ENCODE measurements at regions not wholly inside any gene's neighbourhood (a gene's known extent, or its start where the extent isn't known, plus 50 kb on each side); places are given as distances from the start of the nearest gene placed in this dataset.
A peak's percentile ranks its signal among the peaks of the same experiment; 100 is the strongest.

- DNase-seq (ENCODE audit: low read depth in 4 of 4, low spot score in 3 of 4): no peak
Measured at GRCh38 chr17:53996890-53997289, 174.2 kb downstream of the KIF2B start.

- DNase-seq (ENCODE audit: low read depth in 4 of 4, low spot score in 3 of 4): no peak
Measured at GRCh38 chr17:54007855-54008254, 185.1 kb downstream of the KIF2B start.

GRCh38 chr17:54009502-54009901, 186.8 kb downstream of the KIF2B start:
- no peak for DNase-seq (ENCODE audit: low read depth in 4 of 4, low spot score in 3 of 4)

DNA sequence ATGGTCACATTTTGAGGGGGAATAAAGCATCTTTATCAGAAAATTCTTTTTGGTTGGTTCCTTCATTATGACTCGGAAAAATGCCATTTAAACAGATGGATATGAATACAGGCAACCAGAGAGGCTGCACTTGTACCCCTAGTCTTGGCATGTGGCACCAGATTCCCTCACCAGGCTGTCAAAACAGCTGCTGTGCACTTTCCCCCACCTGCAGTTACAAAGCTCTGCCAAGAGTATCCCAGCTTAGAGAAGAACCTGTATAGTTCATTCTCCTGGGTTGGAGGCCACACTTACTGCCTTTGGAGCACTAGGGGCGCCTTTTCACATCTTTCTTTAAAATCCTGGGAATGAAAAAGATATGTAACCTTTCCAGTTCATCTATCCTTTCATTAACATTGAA, 190.3 kb downstream of the KIF2B start:
- no peak for DNase-seq (ENCODE audit: low read depth in 4 of 4, low spot score in 3 of 4)

DNA sequence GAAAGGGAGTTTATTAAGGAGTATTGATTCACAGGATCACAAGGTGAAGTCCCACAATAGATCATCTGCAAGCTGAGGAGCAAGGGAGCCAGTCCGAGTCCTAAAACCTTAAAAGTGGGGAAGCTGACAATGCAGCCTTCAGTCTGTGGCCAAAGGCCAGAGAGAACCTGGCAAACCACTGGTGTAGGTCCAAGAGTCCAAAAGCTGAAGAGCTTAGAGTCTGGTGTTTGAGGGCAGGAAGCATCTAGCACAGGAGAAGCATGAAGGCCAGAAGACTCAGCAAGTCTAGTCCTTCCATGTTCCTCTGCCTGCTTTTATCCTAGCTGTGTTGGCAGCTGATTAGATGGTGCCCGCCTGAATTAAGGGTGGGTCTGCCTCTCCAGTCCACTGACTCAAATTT, 193.0 kb downstream of the KIF2B start:
- no peak for DNase-seq (ENCODE audit: low read depth in 4 of 4, low spot score in 3 of 4)

DNA sequence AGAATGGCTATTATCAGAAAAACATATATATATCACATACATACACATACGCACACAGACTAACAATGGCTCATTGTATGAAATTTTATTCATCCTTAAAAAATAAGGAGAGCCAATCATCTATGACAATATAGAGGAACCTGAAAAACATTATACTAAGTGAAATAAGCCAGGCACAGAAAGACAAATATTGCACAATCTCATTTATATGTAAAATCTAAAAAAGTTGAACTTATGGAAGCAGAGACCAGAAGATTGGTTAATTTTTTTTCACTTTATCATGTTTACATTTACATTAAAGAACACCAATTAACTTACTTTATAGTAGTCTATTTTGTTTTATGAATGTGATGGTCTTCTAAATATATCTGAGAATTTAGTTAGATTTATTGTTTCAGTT, 198.7 kb downstream of the KIF2B start:
- no peak for DNase-seq (ENCODE audit: low read depth in 4 of 4, low spot score in 3 of 4)

GRCh38 chr17:54028986-54029580, 206.4 kb downstream of the KIF2B start:
- no peak for DNase-seq (ENCODE audit: low read depth in 4 of 4, low spot score in 3 of 4)

DNA sequence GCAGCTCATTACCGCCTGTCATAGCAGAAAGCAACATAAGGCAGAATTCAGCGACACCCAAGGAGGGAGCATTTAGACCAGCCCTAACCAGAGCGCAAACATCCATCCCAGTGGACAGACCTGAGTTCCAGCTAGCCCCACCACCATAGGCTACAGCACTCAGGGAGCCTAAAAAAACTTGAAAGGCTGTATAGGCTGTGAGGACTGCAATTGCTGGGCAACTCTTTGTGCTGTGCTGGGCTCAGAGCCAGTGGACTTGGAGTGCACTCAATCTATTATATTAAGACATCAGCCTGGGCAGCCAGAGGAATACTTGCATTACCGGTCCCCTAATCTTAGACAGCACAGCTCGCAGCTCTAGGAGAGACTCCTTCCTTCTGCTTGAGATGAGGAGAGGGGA, 207.3 kb downstream of the KIF2B start:
- DNase-seq (ENCODE audit: low read depth in 4 of 4, low spot score in 3 of 4): no peak

DNA sequence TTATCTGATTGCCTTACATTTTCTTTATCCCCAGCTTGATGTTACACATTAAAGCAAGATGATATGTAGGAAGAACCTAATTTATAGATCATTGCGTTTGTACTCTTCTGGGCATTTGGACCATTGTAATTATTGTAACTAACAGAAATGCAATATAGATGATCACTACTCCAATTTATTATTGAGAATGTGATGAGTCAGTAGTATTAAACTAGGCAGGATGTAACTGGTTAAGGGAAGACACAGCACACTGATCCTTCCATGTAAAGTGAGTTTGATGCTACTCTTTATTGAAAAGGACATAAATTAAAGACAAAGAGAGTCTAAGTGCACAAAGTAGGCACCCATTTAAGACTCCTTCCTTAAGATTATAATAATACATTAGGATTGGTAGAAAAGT, 223.8 kb downstream of the KIF2B start:
- DNase-seq (ENCODE audit: low read depth in 4 of 4, low spot score in 3 of 4): no peak

- DNase-seq (ENCODE audit: low read depth in 4 of 4, low spot score in 3 of 4): no peak
Measured at GRCh38 chr17:54063639-54064038, 240.9 kb downstream of the KIF2B start.

GRCh38 chr17:54085020-54085419, 262.3 kb downstream of the KIF2B start:
- DNase-seq (ENCODE audit: low read depth in 4 of 4, low spot score in 3 of 4): no peak

- no peak for DNase-seq (ENCODE audit: low read depth in 4 of 4, low spot score in 3 of 4)
Measured at GRCh38 chr17:54085934-54086333, 263.2 kb downstream of the KIF2B start.

GRCh38 chr17:54096216-54096615, 273.5 kb downstream of the KIF2B start:
- DNase-seq (ENCODE audit: low read depth in 4 of 4, low spot score in 3 of 4): no peak

- DNase-seq (ENCODE audit: low read depth in 4 of 4, low spot score in 3 of 4): no peak
Measured at GRCh38 chr17:54099221-54099620, 276.5 kb downstream of the KIF2B start.

DNA sequence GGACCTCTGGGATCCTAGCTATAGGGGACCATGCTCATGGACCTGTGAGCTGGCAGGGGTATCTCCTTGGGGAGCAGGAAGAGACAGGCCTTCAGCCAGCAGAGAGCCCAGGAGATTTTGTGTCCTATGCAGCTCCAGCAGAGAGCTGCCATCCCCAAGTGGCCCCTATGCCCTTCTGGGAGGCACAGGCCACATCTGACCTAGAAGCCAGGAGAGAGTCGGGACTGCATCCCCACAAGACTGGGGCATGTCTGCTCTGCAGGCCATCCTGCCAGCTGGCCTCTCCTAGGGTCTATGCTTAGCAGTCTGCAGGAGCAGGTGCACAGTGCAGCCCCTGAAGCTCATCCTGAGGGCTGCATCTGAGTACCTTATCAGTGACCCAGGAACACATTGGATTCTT, 279.5 kb downstream of the KIF2B start:
- DNase-seq (ENCODE audit: low read depth in 4 of 4, low spot score in 3 of 4): no peak

DNA sequence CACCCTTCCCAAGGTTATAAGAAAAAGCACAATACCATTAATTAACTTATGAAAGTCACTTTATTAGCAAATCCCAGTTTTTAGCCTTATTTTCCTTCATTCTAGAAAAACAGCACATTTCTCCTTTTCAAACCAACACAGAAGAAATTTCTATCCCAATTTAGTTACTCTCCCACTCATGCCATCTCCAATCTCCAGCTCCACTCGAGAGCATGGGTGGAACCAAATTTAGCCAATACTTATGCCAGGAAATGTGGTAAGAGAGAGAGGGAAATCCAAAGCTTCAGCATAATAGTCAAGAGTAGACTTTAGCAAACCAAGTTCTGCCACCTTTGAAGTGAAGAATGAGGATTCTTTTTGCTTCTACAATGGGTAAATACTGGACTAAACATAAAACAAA, 288.8 kb downstream of the KIF2B start:
- no peak for DNase-seq (ENCODE audit: low read depth in 4 of 4, low spot score in 3 of 4)

GRCh38 chr17:54117452-54117851, 294.7 kb downstream of the KIF2B start:
- DNase-seq (ENCODE audit: low read depth in 4 of 4, low spot score in 3 of 4): no peak

DNA sequence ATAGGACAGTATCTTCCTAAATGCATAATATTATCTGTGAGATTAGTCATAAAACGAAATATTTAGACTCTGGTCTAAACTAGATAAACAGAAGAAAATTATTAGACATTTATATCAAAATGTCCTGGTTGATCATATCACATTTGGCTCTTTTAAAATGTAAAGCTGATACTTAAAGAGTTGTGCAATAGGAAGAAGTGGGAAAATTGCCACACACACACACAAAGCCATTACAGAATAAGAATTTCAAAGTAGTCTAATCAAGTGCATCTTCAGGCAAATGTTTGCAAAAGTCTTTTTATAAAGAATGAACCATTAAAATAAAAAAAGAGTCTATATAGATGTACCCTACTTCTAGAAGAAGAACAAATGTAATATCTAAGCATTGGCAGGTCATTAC, 301.7 kb downstream of the KIF2B start:
- DNase-seq (ENCODE audit: low read depth in 4 of 4, low spot score in 3 of 4): no peak

DNA sequence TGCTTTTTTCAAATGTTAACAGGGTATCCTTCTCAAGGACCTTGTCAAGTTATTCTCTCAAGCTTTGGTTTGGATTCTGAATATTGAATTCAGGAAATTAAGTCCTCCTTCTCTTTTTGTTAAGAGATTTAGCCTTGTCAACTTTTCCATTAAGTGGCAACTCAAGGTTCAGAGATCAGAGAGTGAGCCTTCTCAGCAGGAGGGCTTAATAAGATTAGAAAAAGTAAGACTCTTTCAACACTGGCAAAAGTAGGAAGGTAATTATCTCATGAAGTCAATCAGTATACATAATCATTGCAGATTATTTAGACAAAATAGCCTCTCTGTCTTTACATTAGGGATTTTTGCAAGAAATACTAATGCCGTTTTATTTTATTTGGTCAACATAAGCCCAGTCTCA, 330.7 kb downstream of the KIF2B start:
- no peak for DNase-seq (ENCODE audit: low read depth in 4 of 4, low spot score in 3 of 4)

GRCh38 chr17:54157542-54157941, 334.8 kb downstream of the KIF2B start:
- DNase-seq (ENCODE audit: low read depth in 4 of 4, low spot score in 3 of 4): no peak

DNA sequence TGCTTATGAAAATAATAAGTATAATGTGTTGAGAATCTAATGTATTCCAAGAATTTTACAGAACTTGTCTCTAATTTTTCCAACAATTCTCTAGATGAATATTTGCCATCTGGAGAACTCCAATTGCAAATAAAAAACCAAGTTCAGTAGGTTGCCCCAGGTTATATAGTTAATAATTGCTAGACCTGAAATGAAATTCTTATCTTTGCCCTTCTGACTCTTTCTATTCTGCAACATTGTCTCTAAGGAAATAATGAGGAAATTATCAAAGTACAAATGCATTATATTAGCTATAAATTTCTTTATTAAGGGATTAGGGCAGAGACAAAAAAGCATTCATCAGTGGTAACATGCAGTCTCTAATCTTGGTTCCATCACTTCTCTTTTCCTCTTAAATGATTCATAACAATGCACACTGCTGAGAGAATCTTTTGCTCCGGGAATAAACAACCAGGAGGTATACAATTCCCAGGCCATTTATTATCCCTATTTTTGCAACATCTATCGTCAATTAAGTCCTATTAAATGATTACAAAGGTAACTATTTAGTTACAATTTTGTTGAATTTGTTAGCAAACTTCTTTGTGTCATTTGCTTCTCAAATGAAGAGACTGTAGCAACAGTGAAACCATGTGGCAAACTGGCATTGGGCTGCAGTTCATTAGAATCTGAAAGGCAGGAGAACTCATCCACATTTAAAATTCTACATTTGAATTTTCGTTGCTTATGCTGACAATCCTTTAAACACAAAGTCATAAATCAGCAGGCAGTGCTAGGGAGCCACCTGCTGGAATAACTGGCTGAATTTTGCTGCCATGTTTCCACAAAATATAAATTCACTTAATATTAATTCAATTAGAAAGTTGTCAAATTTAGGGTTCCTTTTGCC, 349.6 kb downstream of the KIF2B start:
- DNase-seq (ENCODE audit: low read depth in 4 of 4, low spot score in 3 of 4): peak in 2 of 4 donors; percentile 8 to 14

DNA sequence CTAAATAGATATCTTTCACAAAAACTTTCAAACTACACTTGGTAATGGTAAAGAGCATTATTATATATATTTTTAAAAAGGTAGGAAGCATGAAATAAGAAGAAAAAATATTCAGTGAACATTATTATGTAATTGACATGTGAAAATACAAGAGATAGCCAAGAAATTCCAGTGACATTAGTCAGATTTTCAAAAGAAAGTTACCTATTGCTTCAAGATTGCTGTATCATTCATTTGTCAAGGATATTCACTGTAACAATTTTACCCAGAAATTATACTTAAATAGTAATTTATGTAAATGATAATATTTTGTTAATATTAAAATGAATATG, 350.2 kb downstream of the KIF2B start:
- no peak for DNase-seq (ENCODE audit: low read depth in 4 of 4, low spot score in 3 of 4)
